ENCODE measurements at regions not wholly inside any gene's neighbourhood (a gene's known extent, or its start where the extent isn't known, plus 50 kb on each side); places are given as distances from the start of the nearest gene placed in this dataset.

GRCh38 chr20:24733416-24733815 is 215.7 kb upstream of the CST7 start:
- DNase-seq (ENCODE audit: extremely low read depth, low read depth), result no peak
- TF ChIP-seq CTCF (IDR thresholded peaks at IDR 0.05; ENCODE audit: low read depth, low read length), result no peak

- no peak for DNase-seq (ENCODE audit: extremely low read depth, low read depth)
- TF ChIP-seq CTCF (IDR thresholded peaks at IDR 0.05; ENCODE audit: low read depth, low read length), result no peak
Observed at GRCh38 chr20:24734139-24734538, 214.9 kb upstream of the CST7 start.

GRCh38 chr20:24735263-24735662 is 213.8 kb upstream of the CST7 start:
- no peak for DNase-seq (ENCODE audit: extremely low read depth, low read depth)
- TF ChIP-seq CTCF (IDR thresholded peaks at IDR 0.05; ENCODE audit: low read depth, low read length), result no peak

DNA sequence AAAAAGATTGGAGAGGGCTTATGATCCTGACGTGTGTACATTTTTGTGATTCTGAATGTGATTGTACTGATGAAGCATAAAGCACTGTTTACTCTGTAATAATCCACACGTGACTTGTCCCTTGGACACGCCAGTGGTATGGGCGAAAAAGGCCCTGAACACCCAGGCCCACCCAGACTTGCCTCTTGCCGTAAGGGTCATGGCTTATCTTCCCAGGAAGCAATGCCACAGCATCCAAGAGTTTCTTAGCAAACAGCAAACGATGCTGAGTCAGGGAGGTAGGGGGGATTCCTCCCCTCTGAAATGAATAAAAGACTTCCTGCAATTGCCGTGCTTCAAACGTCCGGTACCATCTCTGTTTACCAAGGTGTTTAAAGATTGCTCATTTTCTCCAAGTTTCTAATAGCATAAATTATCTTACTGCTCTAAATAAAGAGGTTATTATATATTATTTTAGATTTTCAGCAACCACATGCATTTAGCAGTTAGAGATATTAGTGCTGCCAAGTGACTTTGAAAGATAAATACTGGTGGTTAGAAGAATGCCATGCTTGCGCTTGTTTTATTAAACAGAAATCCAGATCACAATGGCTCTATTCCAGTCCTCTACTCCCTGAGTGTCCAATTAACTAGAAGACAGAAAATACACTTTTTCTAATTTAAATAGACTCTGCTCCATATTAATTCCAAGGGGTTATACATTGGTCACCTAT is 212.8 kb upstream of the CST7 start:
- no peak for DNase-seq (ENCODE audit: extremely low read depth, low read depth)
- no peak for TF ChIP-seq CTCF (IDR thresholded peaks at IDR 0.05; ENCODE audit: low read depth, low read length)

GRCh38 chr20:24736844-24737211 is 212.2 kb upstream of the CST7 start:
- TF ChIP-seq CTCF (IDR thresholded peaks at IDR 0.05; ENCODE audit: low read depth, low read length), result no peak
- no peak for DNase-seq (ENCODE audit: extremely low read depth, low read depth)

DNA sequence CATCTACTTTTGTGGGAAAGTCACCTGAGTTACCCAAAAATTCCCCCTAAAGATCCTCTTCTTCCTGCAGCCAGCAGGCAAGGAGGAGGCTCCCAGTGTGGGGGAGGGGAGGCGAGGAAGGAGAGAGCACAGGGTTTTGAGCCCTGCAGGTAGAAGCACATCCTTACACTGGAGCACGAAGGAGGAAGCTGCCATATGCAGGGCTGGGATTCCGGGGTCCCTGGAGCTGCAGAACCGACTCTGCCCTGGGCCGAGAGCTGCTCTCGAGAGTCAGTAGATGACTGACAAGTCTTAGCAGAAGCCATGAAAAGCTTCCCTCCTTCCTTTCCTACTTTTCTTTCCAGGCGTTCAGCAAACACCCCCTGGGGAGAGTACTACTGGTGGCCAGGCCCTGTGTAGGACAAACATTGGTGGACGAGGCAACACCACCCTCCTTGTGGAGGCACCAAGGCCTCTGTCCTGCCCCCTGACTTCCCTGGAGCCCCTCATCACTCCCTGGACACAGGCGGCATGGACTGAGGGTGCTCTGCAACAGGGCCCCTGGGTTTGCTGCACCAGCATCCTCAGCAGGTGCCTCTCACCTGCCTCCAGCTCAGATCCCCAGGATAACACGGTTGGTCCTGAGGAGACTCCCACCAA is 211.7 kb upstream of the CST7 start:
- TF ChIP-seq CTCF (IDR thresholded peaks at IDR 0.05; ENCODE audit: low read depth, low read length), result no peak
- no peak for DNase-seq (ENCODE audit: extremely low read depth, low read depth)

- no peak for TF ChIP-seq CTCF (IDR thresholded peaks at IDR 0.05; ENCODE audit: low read depth, low read length)
- DNase-seq (ENCODE audit: extremely low read depth, low read depth), result no peak
Observed at GRCh38 chr20:24738058-24738775, 210.9 kb upstream of the CST7 start.

All from AG09319 (cell line).